Neural cell (in vitro differentiated cells): ENCODE measurements at regions not wholly inside any gene's neighbourhood (a gene's known extent, or its start where the extent isn't known, plus 50 kb on each side); places are given as distances from the start of the nearest gene placed in this dataset.

Experiments
- H2AFZ ChIP-seq: fragments of 200-600, 300-800 bp; sonication (generic), shearing (Covaris generic); 2 replicates; pipeline ENCODE4 v1.6.0; 2014; ENCODE audit warnings: low read depth, mild to moderate bottlenecking, antibody characterized with exemption, low read length, moderate library complexity
- H3F3A ChIP-seq: fragments of 200-600 bp; shearing (Covaris generic); 2 replicates; pipeline ENCODE4 v1.6.1; 2016; ENCODE audit warnings: mild to moderate bottlenecking, moderate library complexity, mixed read lengths, antibody characterized with exemption, low read length; ENCODE audit not compliant: insufficient read depth, poor library complexity, severe bottlenecking
- H3K27ac ChIP-seq: fragments of 200-600, 300-800 bp; sonication (generic), shearing (Covaris generic); 2 replicates; pipeline ENCODE4 v1.5.1; 2014; ENCODE audit warnings: mild to moderate bottlenecking, low read length, moderate library complexity
- H3K27me3 ChIP-seq: fragments of 300-800, 200-600 bp; sonication (generic), shearing (Covaris generic); 2 replicates; pipeline ENCODE4 v1.6.0; 2014; ENCODE audit warnings: mild to moderate bottlenecking, low read depth, low read length, moderate library complexity; ENCODE audit not compliant: insufficient read depth
- H3K36me3 ChIP-seq: fragments of 300-800, 200-600 bp; sonication (generic), shearing (Covaris generic); 2 replicates; pipeline ENCODE4 v1.5.1; 2014; ENCODE audit warnings: mild to moderate bottlenecking, antibody characterized with exemption, low read length, moderate library complexity; ENCODE audit not compliant: insufficient read depth
- H3K4me2 ChIP-seq: fragments of 300-800, 200-600 bp; sonication (generic), shearing (Covaris generic); 2 replicates; pipeline ENCODE4 v1.6.0; 2014; ENCODE audit warnings: mild to moderate bottlenecking, low read length
- H3K4me3 ChIP-seq: fragments of 300-800, 200-600 bp; sonication (generic), shearing (Covaris generic); 2 replicates; pipeline ENCODE4 v1.5.1; 2014; ENCODE audit warnings: mild to moderate bottlenecking, low read length, moderate library complexity
- H3K79me2 ChIP-seq: fragments of 200-600 bp; shearing (Covaris generic); replicated peaks from 2 replicates; pipeline ENCODE4 v1.6.0; 2014; ENCODE audit warnings: mild to moderate bottlenecking, low read length, moderate library complexity; ENCODE audit not compliant: insufficient read depth
- H3K9ac ChIP-seq: fragments of 300-800, 200-600 bp; sonication (generic), shearing (Covaris generic); 2 replicates; pipeline ENCODE4 v1.6.1; 2016; ENCODE audit warnings: mild to moderate bottlenecking, low read length, mixed read lengths
- H3K9me2 ChIP-seq: fragments of 200-600 bp; shearing (Covaris generic); 2 replicates; pipeline ENCODE4 v1.6.1; 2016; ENCODE audit warnings: mild to moderate bottlenecking, low read length, mixed read lengths; ENCODE audit not compliant: insufficient read depth
- H3K9me3 ChIP-seq: fragments of 200-600, 300-800 bp; sonication (generic), shearing (Covaris generic); 2 replicates; pipeline ENCODE4 v1.6.1; 2016; ENCODE audit warnings: mild to moderate bottlenecking, mixed run types, low read length, moderate library complexity, mixed read lengths
- H4K20me1 ChIP-seq: fragments of 200-600 bp; shearing (Covaris generic); 2 replicates; pipeline ENCODE4 v1.6.1; 2016; ENCODE audit warnings: mild to moderate bottlenecking, mixed run types; ENCODE audit not compliant: insufficient read depth
- EP300 ChIP-seq: fragments of 450-650 bp; conservative IDR thresholded peaks from 2 replicates; pipeline ENCODE4 v1.6.1; 2014; ENCODE audit warnings: antibody characterized with exemption, mild to moderate bottlenecking, moderate library complexity; ENCODE audit not compliant: poor library complexity, severe bottlenecking
- EZH2 ChIP-seq: fragments of 200-600, 300-800 bp; shearing (Covaris generic), sonication (generic); IDR thresholded peaks from 2 replicates; pipeline ENCODE4 v1.6.1; 2014; ENCODE audit warnings: antibody characterized with exemption, low read length, borderline replicate concordance, mild to moderate bottlenecking; ENCODE audit not compliant: insufficient read depth, poor library complexity, severe bottlenecking
- MXI1 ChIP-seq: fragments of 450-650 bp; conservative IDR thresholded peaks from 2 replicates; pipeline ENCODE4 v1.6.1; 2014; ENCODE audit warnings: antibody characterized with exemption, mild to moderate bottlenecking; ENCODE audit not compliant: poor library complexity, severe bottlenecking
- POLR2AphosphoS5 ChIP-seq: IDR thresholded peaks from 2 replicates; pipeline ENCODE4 v1.6.1; 2012
- RAD21 ChIP-seq: fragments of 450-650 bp; conservative IDR thresholded peaks from 2 replicates; pipeline ENCODE4 v1.6.1; 2014; ENCODE audit warnings: antibody characterized with exemption, mild to moderate bottlenecking, moderate library complexity
- SMC3 ChIP-seq: fragments of 450-650 bp; conservative IDR thresholded peaks from 2 replicates; pipeline ENCODE4 v1.6.1; 2014; ENCODE audit warnings: antibody characterized with exemption, mild to moderate bottlenecking, moderate library complexity; ENCODE audit not compliant: poor library complexity
- TAF1 ChIP-seq: IDR thresholded peaks from 2 replicates; pipeline ENCODE4 v1.6.1; 2012; ENCODE audit warnings: low read depth
- TF ChIP-seq, protein P1 (sequence below): fragments of 450-650 bp; IDR thresholded peaks from 2 replicates; pipeline ENCODE4 v1.5.1; 2014; ENCODE audit warnings: antibody characterized with exemption, mild to moderate bottlenecking, moderate library complexity; ENCODE audit not compliant: poor library complexity, severe bottlenecking
- TF ChIP-seq, protein P2 (sequence below): IDR thresholded peaks from 2 replicates; pipeline ENCODE4 v1.6.1; 2012; ENCODE audit warnings: borderline replicate concordance

DNA sequence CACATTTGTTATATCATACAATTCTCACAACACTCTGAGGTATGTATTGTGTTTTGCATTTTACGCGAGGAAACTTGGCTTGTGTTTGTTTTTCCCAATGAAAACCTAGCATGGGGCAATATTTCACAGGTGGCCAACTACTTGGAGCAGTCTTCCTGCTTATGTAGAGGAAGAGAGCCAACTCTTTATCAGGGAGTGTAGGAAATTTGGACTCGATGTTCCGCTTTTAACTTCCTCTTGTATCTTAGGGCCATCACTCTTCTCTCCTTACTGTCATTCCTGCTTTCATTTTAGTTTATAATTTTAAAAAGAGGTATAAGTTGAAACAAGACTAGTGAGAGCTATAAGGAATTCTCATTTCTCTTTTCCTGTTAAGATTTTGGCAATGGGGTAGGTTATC is 107.7 kb upstream of the RPS6KA3 start:
- Histone ChIP-seq H3K36me3 (no peaks in the 10 kb centered on the region), H3K9me3 (no peaks in the 10 kb centered on the region), H4K20me1 (no peaks in the 10 kb centered on the region), H3K4me2 (no peak overlapping the region), H3K79me2 (no peaks in the 10 kb centered on the region), H3K27me3 (no peaks in the 10 kb centered on the region), H3K9ac (no peak overlapping the region), H3K4me3 (no peak overlapping the region), H3K9me2 (no peaks in the 10 kb centered on the region), H3F3A (no peaks in the 10 kb centered on the region), H3K27ac (no peak overlapping the region), H2AFZ (no peak overlapping the region)
- TF ChIP-seq TAF1, result no peak
- TF ChIP-seq EP300, result no peak
- TF ChIP-seq, protein P1, sequence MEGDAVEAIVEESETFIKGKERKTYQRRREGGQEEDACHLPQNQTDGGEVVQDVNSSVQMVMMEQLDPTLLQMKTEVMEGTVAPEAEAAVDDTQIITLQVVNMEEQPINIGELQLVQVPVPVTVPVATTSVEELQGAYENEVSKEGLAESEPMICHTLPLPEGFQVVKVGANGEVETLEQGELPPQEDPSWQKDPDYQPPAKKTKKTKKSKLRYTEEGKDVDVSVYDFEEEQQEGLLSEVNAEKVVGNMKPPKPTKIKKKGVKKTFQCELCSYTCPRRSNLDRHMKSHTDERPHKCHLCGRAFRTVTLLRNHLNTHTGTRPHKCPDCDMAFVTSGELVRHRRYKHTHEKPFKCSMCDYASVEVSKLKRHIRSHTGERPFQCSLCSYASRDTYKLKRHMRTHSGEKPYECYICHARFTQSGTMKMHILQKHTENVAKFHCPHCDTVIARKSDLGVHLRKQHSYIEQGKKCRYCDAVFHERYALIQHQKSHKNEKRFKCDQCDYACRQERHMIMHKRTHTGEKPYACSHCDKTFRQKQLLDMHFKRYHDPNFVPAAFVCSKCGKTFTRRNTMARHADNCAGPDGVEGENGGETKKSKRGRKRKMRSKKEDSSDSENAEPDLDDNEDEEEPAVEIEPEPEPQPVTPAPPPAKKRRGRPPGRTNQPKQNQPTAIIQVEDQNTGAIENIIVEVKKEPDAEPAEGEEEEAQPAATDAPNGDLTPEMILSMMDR, result no peak
- TF ChIP-seq RAD21, result no peak
- no peak for TF ChIP-seq POLR2AphosphoS5
- no peak for TF ChIP-seq EZH2
- no peak for TF ChIP-seq SMC3
- TF ChIP-seq, protein P2, sequence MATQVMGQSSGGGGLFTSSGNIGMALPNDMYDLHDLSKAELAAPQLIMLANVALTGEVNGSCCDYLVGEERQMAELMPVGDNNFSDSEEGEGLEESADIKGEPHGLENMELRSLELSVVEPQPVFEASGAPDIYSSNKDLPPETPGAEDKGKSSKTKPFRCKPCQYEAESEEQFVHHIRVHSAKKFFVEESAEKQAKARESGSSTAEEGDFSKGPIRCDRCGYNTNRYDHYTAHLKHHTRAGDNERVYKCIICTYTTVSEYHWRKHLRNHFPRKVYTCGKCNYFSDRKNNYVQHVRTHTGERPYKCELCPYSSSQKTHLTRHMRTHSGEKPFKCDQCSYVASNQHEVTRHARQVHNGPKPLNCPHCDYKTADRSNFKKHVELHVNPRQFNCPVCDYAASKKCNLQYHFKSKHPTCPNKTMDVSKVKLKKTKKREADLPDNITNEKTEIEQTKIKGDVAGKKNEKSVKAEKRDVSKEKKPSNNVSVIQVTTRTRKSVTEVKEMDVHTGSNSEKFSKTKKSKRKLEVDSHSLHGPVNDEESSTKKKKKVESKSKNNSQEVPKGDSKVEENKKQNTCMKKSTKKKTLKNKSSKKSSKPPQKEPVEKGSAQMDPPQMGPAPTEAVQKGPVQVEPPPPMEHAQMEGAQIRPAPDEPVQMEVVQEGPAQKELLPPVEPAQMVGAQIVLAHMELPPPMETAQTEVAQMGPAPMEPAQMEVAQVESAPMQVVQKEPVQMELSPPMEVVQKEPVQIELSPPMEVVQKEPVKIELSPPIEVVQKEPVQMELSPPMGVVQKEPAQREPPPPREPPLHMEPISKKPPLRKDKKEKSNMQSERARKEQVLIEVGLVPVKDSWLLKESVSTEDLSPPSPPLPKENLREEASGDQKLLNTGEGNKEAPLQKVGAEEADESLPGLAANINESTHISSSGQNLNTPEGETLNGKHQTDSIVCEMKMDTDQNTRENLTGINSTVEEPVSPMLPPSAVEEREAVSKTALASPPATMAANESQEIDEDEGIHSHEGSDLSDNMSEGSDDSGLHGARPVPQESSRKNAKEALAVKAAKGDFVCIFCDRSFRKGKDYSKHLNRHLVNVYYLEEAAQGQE, result no peak
- no peak for TF ChIP-seq MXI1

DNA sequence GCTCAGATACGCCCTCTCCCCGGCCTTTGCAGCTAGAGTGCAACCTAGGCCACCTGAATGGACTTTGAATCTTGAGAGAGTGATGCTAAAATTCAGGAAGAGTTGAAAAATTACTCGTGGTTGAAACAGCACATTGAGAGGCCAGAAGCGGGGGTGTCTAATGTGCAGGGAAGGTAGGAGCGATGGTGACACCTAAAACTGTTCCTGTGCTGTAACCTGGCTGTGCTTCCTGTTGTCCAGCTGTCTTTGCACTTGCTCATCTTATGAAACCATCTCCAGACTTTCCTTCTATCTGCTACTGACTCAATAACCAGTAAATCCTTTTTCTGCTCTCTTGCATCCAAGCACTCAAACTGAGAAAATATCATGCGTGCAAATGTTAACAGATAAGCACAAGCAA is 106.4 kb upstream of the RPS6KA3 start:
- TF ChIP-seq MXI1 (no peak), EZH2 (no peak), EP300 (no peak), RAD21 (no peak), SMC3 (no peak)
- TF ChIP-seq, protein P2, result no peak
- TF ChIP-seq, protein P1, result no peak
- no peaks in the 10 kb centered on the region for H3K79me2 ChIP-seq
- H2AFZ ChIP-seq, result no peak overlapping the region
- no peaks in the 10 kb centered on the region for H3K27me3 ChIP-seq
- H3K9me3 ChIP-seq, result no peaks in the 10 kb centered on the region
- H3K4me3 ChIP-seq, result no peak overlapping the region
- no peaks in the 10 kb centered on the region for H3F3A ChIP-seq
- no peaks in the 10 kb centered on the region for H3K36me3 ChIP-seq
- H3K4me2 ChIP-seq, result no peak overlapping the region
- no peaks in the 10 kb centered on the region for H4K20me1 ChIP-seq
- no peak overlapping the region for H3K9ac ChIP-seq
- no peak overlapping the region for H3K27ac ChIP-seq
- no peaks in the 10 kb centered on the region for H3K9me2 ChIP-seq
